Endothelial cell of umbilical vein (primary cell): ENCODE measurements at regions not wholly inside any gene's neighbourhood (a gene's known extent, or its start where the extent isn't known, plus 50 kb on each side); places are given as distances from the start of the nearest gene placed in this dataset.

Experiments
- BruUV-seq: library from RNA; stranded (reverse); fragments of 400-500 nt; replicated peaks from 2 replicates; lab custom pipeline; 2021; lab: Mats Ljungman, UMichigan
- CTCF ChIA-PET: fragments of 300-600, 350-600 bp; sonication (Branson Sonifier 250); formaldehyde crosslinking; loops from one replicate; lab custom pipeline; 2021; ENCODE audit warnings: antibody characterized with exemption, inconsistent platforms; lab: Charles Lee
- POLR2A ChIA-PET: fragments of 300-600, 350-600 bp; sonication (Branson Sonifier 250); formaldehyde crosslinking; loops from one replicate; lab custom pipeline; 2021; ENCODE audit warnings: antibody characterized with exemption, inconsistent platforms; lab: Charles Lee
- DNase-seq: peaks from one replicate; pipeline ENCODE4 v3.0.0-alpha.2; 2011; ENCODE audit warnings: low read depth, low spot score
- FAIRE-seq: peaks from 2 replicates; lab custom pipeline; 2011; peaks lifted over from hg19 to GRCh38; lab: Jason Lieb, UNC
- H2AFZ ChIP-seq: 2 replicates; pipeline ENCODE4 v1.6.0; 2012; ENCODE audit warnings: low read depth, low read length, control low read depth, inconsistent platforms
- H3K27ac ChIP-seq: 2 replicates; pipeline ENCODE4 v1.5.1; 2011; ENCODE audit warnings: low read depth, mild to moderate bottlenecking, control low read depth, low read length, moderate library complexity; ENCODE audit not compliant: insufficient read depth
- H3K27me3 ChIP-seq, 2 experiments: 2 replicates each; pipeline versions ENCODE4 v1.6.0 to v1.6.1; 2011; ENCODE audit warnings: low read length in 2 of 2, mixed read lengths in 1 of 2; ENCODE audit not compliant: control insufficient read depth in 2 of 2, insufficient read depth in 2 of 2
- H3K36me3 ChIP-seq, 2 experiments: 2 replicates in 1 of 2; 3 replicates in 1 of 2; pipeline ENCODE4 v1.5.1; 2011; ENCODE audit warnings: low read length in 2 of 2, mild to moderate bottlenecking in 1 of 2, moderate library complexity in 1 of 2; ENCODE audit not compliant: control insufficient read depth in 2 of 2, insufficient read depth in 2 of 2; ENCODE audit errors: extremely low read depth in 1 of 2
- H3K4me1 ChIP-seq: 3 replicates; pipeline ENCODE4 v1.5.1; 2011; ENCODE audit warnings: mild to moderate bottlenecking, low read length; ENCODE audit not compliant: control insufficient read depth, insufficient read depth; ENCODE audit errors: extremely low read depth
- H3K4me2 ChIP-seq: 2 replicates; pipeline ENCODE4 v1.6.1; 2011; ENCODE audit warnings: low read length, control low read depth, mixed read lengths; ENCODE audit not compliant: insufficient read depth
- H3K4me3 ChIP-seq, 3 experiments: fragments of 200-600 bp in 1 of 3; sonication (generic), shearing (Covaris generic) in 1 of 3; replicated peaks in 1 of 3; 2 replicates each; pipeline ENCODE4 v1.5.1; 2011 to 2016; ENCODE audit warnings: control low read depth in 3 of 3, low read length in 3 of 3, mild to moderate bottlenecking in 2 of 3, inconsistent platforms in 1 of 3, low read depth in 1 of 3, moderate library complexity in 1 of 3; ENCODE audit not compliant: insufficient read depth in 1 of 3
- H3K79me2 ChIP-seq: 2 replicates; pipeline ENCODE4 v1.6.0; 2012; ENCODE audit warnings: low read length, inconsistent platforms; ENCODE audit not compliant: control insufficient read depth, insufficient read depth
- H3K9ac ChIP-seq: replicated peaks from 2 replicates; pipeline ENCODE3; 2011; ENCODE audit warnings: low read length, control low read depth; ENCODE audit not compliant: insufficient read depth; ENCODE audit errors: extremely low read depth
- H3K9me1 ChIP-seq: replicated peaks from 3 replicates; pipeline ENCODE4 v1.6.0; 2011; ENCODE audit warnings: mild to moderate bottlenecking, low read length; ENCODE audit not compliant: control insufficient read depth, insufficient read depth; ENCODE audit errors: extremely low read depth
- H3K9me3 ChIP-seq: replicated peaks from 2 replicates; pipeline ENCODE4 v1.5.1; 2012; ENCODE audit warnings: low read length, inconsistent platforms; ENCODE audit not compliant: control insufficient read depth, insufficient read depth
- H4K20me1 ChIP-seq: replicated peaks from 2 replicates; pipeline ENCODE3; 2011; ENCODE audit warnings: mild to moderate bottlenecking, low read length; ENCODE audit not compliant: control insufficient read depth, insufficient read depth; ENCODE audit errors: extremely low read depth
- CTCF ChIP-seq, 2 donors: IDR thresholded peaks; 1 replicate in 1 of 2; 2 replicates in 1 of 2; pipeline ENCODE4 v1.5.1; 2011; ENCODE audit warnings: low read length in 2 of 2, mild to moderate bottlenecking in 2 of 2, moderate library complexity in 2 of 2, control low read depth in 1 of 2, inconsistent platforms in 1 of 2, low read depth in 1 of 2; ENCODE audit not compliant: insufficient read depth in 1 of 2; ENCODE audit errors: extremely low read depth in 1 of 2
- EZH2 ChIP-seq: IDR thresholded peaks from 2 replicates; pipeline ENCODE4 v1.6.1; 2012; ENCODE audit warnings: borderline replicate concordance, low read depth, mild to moderate bottlenecking, moderate library complexity, low read length, inconsistent platforms; ENCODE audit not compliant: severe bottlenecking
- FOS ChIP-seq: IDR thresholded peaks from 2 replicates; pipeline ENCODE4 v1.6.1; 2011; ENCODE audit warnings: mild to moderate bottlenecking, low read length, moderate library complexity, borderline replicate concordance; ENCODE audit not compliant: insufficient read depth
- GATA2 ChIP-seq: IDR thresholded peaks from 2 replicates; pipeline ENCODE4 v1.7.0; 2011; ENCODE audit warnings: low read depth, mild to moderate bottlenecking, moderate library complexity, mixed read lengths, low read length; ENCODE audit not compliant: insufficient read length, insufficient read depth
- MAX ChIP-seq: IDR thresholded peaks from 2 replicates; pipeline ENCODE4 v1.6.1; 2011; ENCODE audit not compliant: insufficient read depth, insufficient read length
- MYC ChIP-seq: IDR thresholded peaks from one replicate; pipeline ENCODE4 v1.6.1; 2011; ENCODE audit warnings: mild to moderate bottlenecking, low read depth, low read length
- POLR2AphosphoS5 ChIP-seq: IDR thresholded peaks from 2 replicates; pipeline ENCODE4 v1.6.1; 2012; ENCODE audit warnings: low read depth, mild to moderate bottlenecking, control low read depth, low read length, moderate library complexity; ENCODE audit not compliant: insufficient read depth
- dilution Hi-C: fragments of 300-500 bp; cut with MboI; formaldehyde crosslinking; loops from one replicate; pipeline ENCODE4 v1.15.0; 2019; ENCODE audit warnings: low sequenced_read_pairs; ENCODE audit not compliant: extremely low pct_ligation_motif_present
- intact Hi-C: fragments of 100-400 bp; cut with micrococcal nuclease; formaldehyde crosslinking; loops from one replicate; pipeline ENCODE4 v1.10.0; 2022

GRCh38 chr4:180423712-180424057 lies 1819.5 kb upstream of the TENM3 start:
- H2AFZ ChIP-seq: no peak overlapping the region
- POLR2A ChIA-PET: no interaction called here
- H3K36me3 ChIP-seq: no peaks in the 10 kb centered on the region
- dilution Hi-C loops: no loop called here
- CTCF ChIA-PET: no interaction called here
- FAIRE-seq (no peak), DNase-seq (no peak)
- H3K4me1 ChIP-seq: no peaks in the 10 kb centered on the region
- no peaks in the 10 kb centered on the region for H4K20me1 ChIP-seq
- H3K9me3 ChIP-seq: peaks cover 2% of the 10 kb centered on the region
- intact Hi-C loops: no loop called here
- H3K9me1 ChIP-seq: no peaks in the 10 kb centered on the region
- H3K9ac ChIP-seq: no peak overlapping the region
- BruUV-seq: no TSS peak
- H3K27ac ChIP-seq: no peak overlapping the region
- H3K4me3 ChIP-seq: no peak overlapping the region
- no peaks in the 10 kb centered on the region for H3K27me3 ChIP-seq
- no peaks in the 10 kb centered on the region for H3K79me2 ChIP-seq
- TF ChIP-seq FOS: no peak
- no peak for TF ChIP-seq GATA2
- TF ChIP-seq EZH2: no peak
- no peak for TF ChIP-seq MYC
- TF ChIP-seq CTCF (IDR thresholded peaks at IDR 0.05; ENCODE audit: extremely low read depth in 1 of 2, insufficient read depth in 1 of 2, low read depth in 1 of 2, low read length in 2 of 2): no peak
- TF ChIP-seq MAX: no peak
- no peak for TF ChIP-seq POLR2AphosphoS5
- no peak overlapping the region for H3K4me2 ChIP-seq
